HepG2 (cell line): ENCODE measurements at regions not wholly inside any gene's neighbourhood (a gene's known extent, or its start where the extent isn't known, plus 50 kb on each side); places are given as distances from the start of the nearest gene placed in this dataset.

Experiments used
- ATAC-seq: fragments of 200-7000 bp; cut with Tn5 transposase; 3 replicates; pipeline ENCODE4 v1.9.1; 2020; ENCODE audit warnings: mild to moderate bottlenecking, moderate library complexity
- BruUV-seq: library from RNA; stranded (reverse); fragments of 400-500 nt; replicated peaks from 2 replicates; lab custom pipeline; 2021; lab: Mats Ljungman, UMichigan
- CTCF ChIA-PET: fragments of 300-600 bp; formaldehyde crosslinking; extraction: SDS; loops from one replicate; lab custom pipeline; 2021; ENCODE audit warnings: low total read pairs, inconsistent platforms, low intra/inter-chr PET ratio; lab: Yijun Ruan, JAX
- POLR2A ChIA-PET: fragments of 350-600 bp; sonication (Branson Sonifier 250); formaldehyde crosslinking; loops from one replicate; lab custom pipeline; 2020; ENCODE audit warnings: antibody characterized with exemption, inconsistent platforms; lab: Yijun Ruan, JAX
- DNase-seq: peaks from one replicate; pipeline ENCODE4 v3.0.0-alpha.2; 2015; ENCODE audit warnings: low spot score
- FAIRE-seq: peaks from 3 replicates; lab custom pipeline; 2011; peaks lifted over from hg19 to GRCh38; lab: Jason Lieb, UNC
- H2AFZ ChIP-seq: one replicate; pipeline ENCODE4 v1.6.1; 2011; ENCODE audit warnings: low read length, inconsistent platforms
- H3K27ac ChIP-seq: fragments of 300-600 bp; 3 replicates; pipeline ENCODE4 v1.8.0; 2011; ENCODE audit warnings: mixed run types, mild to moderate bottlenecking, mixed read lengths, low read length, inconsistent platforms; ENCODE audit not compliant: insufficient read depth; ENCODE audit errors: extremely low read length
- H3K27me3 ChIP-seq, 2 experiments: fragments of 200-600 bp in 1 of 2; 2 replicates in 1 of 2; 3 replicates in 1 of 2; pipeline versions ENCODE4 v1.6.0 to v1.8.0; 2011; ENCODE audit warnings: low read length in 2 of 2, mild to moderate bottlenecking in 2 of 2, moderate library complexity in 2 of 2, inconsistent platforms in 1 of 2; ENCODE audit not compliant: insufficient read depth in 2 of 2, control insufficient read depth in 1 of 2
- H3K36me3 ChIP-seq, 2 experiments: fragments of 200-600 bp in 1 of 2; replicated peaks in 1 of 2; 2 replicates in 1 of 2; 3 replicates in 1 of 2; pipeline versions ENCODE4 v1.5.1 to v1.8.0; 2011; ENCODE audit warnings: low read length in 2 of 2, inconsistent platforms in 1 of 2; ENCODE audit not compliant: insufficient read depth in 2 of 2, control insufficient read depth in 1 of 2
- H3K4me1 ChIP-seq: 2 replicates; pipeline ENCODE4 v1.5.1; 2012; ENCODE audit warnings: low read length, inconsistent platforms; ENCODE audit not compliant: insufficient read depth
- H3K4me2 ChIP-seq: 2 replicates; pipeline ENCODE4 v1.6.0; 2011; ENCODE audit warnings: low read depth, low read length, inconsistent platforms
- H3K4me3 ChIP-seq, 3 experiments: fragments of 200-600 bp in 1 of 3; sonication (generic), shearing (Covaris generic) in 1 of 3; replicated peaks in 1 of 3; 2 replicates each; pipeline ENCODE4 v1.5.1; 2011 to 2016; ENCODE audit warnings: low read length in 3 of 3, inconsistent platforms in 2 of 3, low read depth in 2 of 3, mild to moderate bottlenecking in 2 of 3, control low read depth in 1 of 3, mixed read lengths in 1 of 3; ENCODE audit not compliant: insufficient read depth in 1 of 3
- H3K79me2 ChIP-seq: one replicate; pipeline ENCODE4 v1.6.1; 2011; ENCODE audit warnings: low read length, inconsistent platforms; ENCODE audit not compliant: insufficient read depth
- H3K9ac ChIP-seq: 2 replicates; pipeline ENCODE4 v1.6.0; 2011; ENCODE audit warnings: mild to moderate bottlenecking, low read depth, low read length, inconsistent platforms; ENCODE audit not compliant: insufficient read depth
- H3K9me3 ChIP-seq: 2 replicates; pipeline ENCODE4 v1.5.1; 2012; ENCODE audit warnings: mild to moderate bottlenecking, low read length
- H4K20me1 ChIP-seq: 2 replicates; pipeline ENCODE4 v1.6.0; 2011; ENCODE audit warnings: inconsistent platforms, mild to moderate bottlenecking, low read length, moderate library complexity; ENCODE audit not compliant: insufficient read depth
- CEBPB ChIP-seq: IDR thresholded peaks from 2 replicates; pipeline ENCODE4 v1.6.1; 2011; ENCODE audit warnings: low read depth, low read length, improper control_type of control experiment, borderline replicate concordance
- ELF1 ChIP-seq: sonication (generic); formaldehyde crosslinking; IDR thresholded peaks from 2 replicates; pipeline ENCODE4 v1.4.0; 2020; ENCODE audit warnings: missing genetic modification reagents
- HHEX ChIP-seq: IDR thresholded peaks from 2 replicates; pipeline ENCODE4 v1.6.1; 2016; ENCODE audit warnings: control low read depth
- HOXA3 ChIP-seq: sonication (generic); formaldehyde crosslinking; IDR thresholded peaks from 2 replicates; pipeline ENCODE4 v1.5.0; 2020; ENCODE audit warnings: missing genetic modification reagents
- HOXA9 ChIP-seq: sonication (generic); formaldehyde crosslinking; IDR thresholded peaks from 2 replicates; pipeline ENCODE4 v1.8.1; 2022; ENCODE audit warnings: missing genetic modification reagents, mild to moderate bottlenecking, moderate library complexity, borderline replicate concordance
- LRRFIP1 ChIP-seq: sonication (generic); formaldehyde crosslinking; conservative IDR thresholded peaks from 2 replicates; pipeline ENCODE4 v1.4.0; 2020; ENCODE audit warnings: missing genetic modification reagents
- MAFK ChIP-seq, 2 experiments: IDR thresholded peaks in 1 of 2; conservative IDR thresholded peaks in 1 of 2; 2 replicates each; pipeline ENCODE4 v1.6.1; 2011; ENCODE audit warnings: improper control_type of control experiment in 2 of 2, low read length in 2 of 2
- NONO ChIP-seq, 2 experiments: fragments of 450-650 bp in 1 of 2; sonication (generic) in 1 of 2; formaldehyde crosslinking in 1 of 2; IDR thresholded peaks in 1 of 2; conservative IDR thresholded peaks in 1 of 2; 2 replicates each; pipeline versions ENCODE4 v1.6.1 to v1.8.0; 2017 to 2022; ENCODE audit warnings: mild to moderate bottlenecking in 1 of 2, missing genetic modification reagents in 1 of 2, moderate library complexity in 1 of 2
- RFX5 ChIP-seq: IDR thresholded peaks from 2 replicates; pipeline ENCODE4 v1.6.1; 2011; ENCODE audit warnings: low read depth, low read length, improper control_type of control experiment
- SALL1 ChIP-seq: sonication (generic); formaldehyde crosslinking; IDR thresholded peaks from 2 replicates; pipeline ENCODE4 v1.8.0; 2022; ENCODE audit warnings: mild to moderate bottlenecking, missing genetic modification reagents
- SP140L ChIP-seq: sonication (generic); formaldehyde crosslinking; IDR thresholded peaks from 2 replicates; pipeline ENCODE4 v1.4.0; 2020; ENCODE audit warnings: missing genetic modification reagents, borderline replicate concordance
- ZBTB38 ChIP-seq: sonication (generic); formaldehyde crosslinking; IDR thresholded peaks from 2 replicates; pipeline ENCODE4 v1.5.1; 2020; ENCODE audit warnings: mild to moderate bottlenecking, missing genetic modification reagents
- ZNF101 ChIP-seq: sonication (generic); formaldehyde crosslinking; IDR thresholded peaks from 2 replicates; pipeline ENCODE4 v1.4.0; 2020; ENCODE audit warnings: mild to moderate bottlenecking, low read depth, missing genetic modification reagents, borderline replicate concordance
- ZSCAN22 ChIP-seq: sonication (generic); formaldehyde crosslinking; IDR thresholded peaks from 2 replicates; pipeline ENCODE4 v1.4.0; 2020; ENCODE audit warnings: mild to moderate bottlenecking, missing genetic modification reagents
- WGBS: methylation state at CpG from one replicate; pipeline ENCODE4 v1.1.6; 2017; ENCODE audit warnings: low lambda C conversion rate; 5-methylcytosine and 5-hydroxymethylcytosine counted together
- in situ Hi-C: cut with HindIII; loops from 2 replicates; pipeline ENCODE4 v1.10.0; 2017; ENCODE audit warnings: low pct_unique_long_range_greater_than_20kb; ENCODE audit not compliant: extremely low pct_ligation_motif_present
- intact Hi-C: fragments of 100-400 bp; cut with micrococcal nuclease; formaldehyde crosslinking; loops from one replicate; pipeline ENCODE4 v1.10.0; 2022; ENCODE audit not compliant: unreplicated experiment

GRCh38 chr10:1852841-1853240 lies 115.5 kb upstream of the ADARB2 start:
- no peak for FAIRE-seq
- 21% methylated on average over 6 of the region's 6 CpGs for WGBS
- no peak for ATAC-seq
- intact Hi-C loops (no loop called here), in situ Hi-C loops (no loop called here)
- CTCF ChIA-PET, result no interaction called here
- no peak for DNase-seq
- TF ChIP-seq HHEX (no peak), RFX5 (no peak), HOXA9 (CRISPR knock-in tag) (no peak), SP140L (CRISPR knock-in tag) (no peak), ZBTB38 (no peak), ZSCAN22 (CRISPR knock-in tag) (no peak), MAFK (conservative IDR thresholded peaks at IDR 0.05 in 1 of 2, IDR thresholded peaks at IDR 0.05 in 1 of 2; ENCODE audit: low read length in 2 of 2) (no peak), ELF1 (CRISPR knock-in tag) (no peak), SALL1 (CRISPR knock-in tag) (no peak), NONO (IDR thresholded peaks at IDR 0.05) (no peak), NONO (CRISPR knock-in tag; conservative IDR thresholded peaks at IDR 0.05) (no peak)
- Histone ChIP-seq H3K36me3 (no peaks in the 10 kb centered on the region), H2AFZ (no peak overlapping the region), H3K4me3 (no peak overlapping the region), H3K9me3 (no peaks in the 10 kb centered on the region), H3K4me2 (no peak overlapping the region), H3K27ac (no peak overlapping the region), H3K9ac (no peak overlapping the region), H3K4me1 (no peaks in the 10 kb centered on the region), H4K20me1 (no peaks in the 10 kb centered on the region), H3K79me2 (no peaks in the 10 kb centered on the region), H3K27me3 (peaks cover 2 to 11% of the 10 kb centered on the region in 2 experiments; a peak in 3 of 5 replicates)
- POLR2A ChIA-PET, result no interaction called here
- BruUV-seq, result no TSS peak

GRCh38 chr10:1851762-1852161 lies 114.4 kb upstream of the ADARB2 start:
- no TSS peak for BruUV-seq
- no peaks in the 10 kb centered on the region for H3K36me3 ChIP-seq
- WGBS, result 55% methylated on average over 8 of the region's 8 CpGs
- no peak for ATAC-seq
- no peak for DNase-seq
- H3K79me2 ChIP-seq, result no peaks in the 10 kb centered on the region
- intact Hi-C loops, result no loop called here
- no peaks in the 10 kb centered on the region for H4K20me1 ChIP-seq
- H3K9me3 ChIP-seq, result no peaks in the 10 kb centered on the region
- in situ Hi-C loops, result no loop called here
- ChIA-PET CTCF (no interaction called here), POLR2A (no interaction called here)
- H2AFZ ChIP-seq, result no peak overlapping the region
- FAIRE-seq, result no peak
- H3K27me3 ChIP-seq, result peaks cover under 1 to 11% of the 10 kb centered on the region in 2 experiments; a peak in 3 of 5 replicates
- H3K4me3 ChIP-seq, result no peak overlapping the region
- TF ChIP-seq CEBPB, result peak; percentile 29; the same call in 1 of the 2 replicates
- TF ChIP-seq HOXA3, result no peak
- TF ChIP-seq LRRFIP1, result no peak
- no peak for TF ChIP-seq ZNF101 (CRISPR knock-in tag)
- no peak overlapping the region for H3K4me2 ChIP-seq
- no peak overlapping the region for H3K27ac ChIP-seq
- no peaks in the 10 kb centered on the region for H3K4me1 ChIP-seq
- no peak overlapping the region for H3K9ac ChIP-seq
